ENCODE measurements at regions not wholly inside any gene's neighbourhood (a gene's known extent, or its start where the extent isn't known, plus 50 kb on each side); places are given as distances from the start of the nearest gene placed in this dataset.

- no peaks in the 10 kb centered on the region for H4K20me1 ChIP-seq (ENCODE audit: insufficient read depth, low read length, poor library complexity, severe bottlenecking)
- H3K36me3 ChIP-seq (ENCODE audit: insufficient read depth, low read length): no peaks in the 10 kb centered on the region
- no peaks in the 10 kb centered on the region for H3F3A ChIP-seq (ENCODE audit: low read depth)
- no peaks in the 10 kb centered on the region for H3K9me2 ChIP-seq (replicated peaks; ENCODE audit: low read depth, low read length)
- H3K79me2 ChIP-seq (ENCODE audit: insufficient read depth, low read length): no peaks in the 10 kb centered on the region
- no peaks in the 10 kb centered on the region for H3K27me3 ChIP-seq (ENCODE audit: insufficient read depth, low read length, poor library complexity, severe bottlenecking)
- TF ChIP-seq EZH2phosphoT487 (IDR thresholded peaks at IDR 0.05; ENCODE audit: borderline replicate concordance): no peak
- TF ChIP-seq, protein P1, sequence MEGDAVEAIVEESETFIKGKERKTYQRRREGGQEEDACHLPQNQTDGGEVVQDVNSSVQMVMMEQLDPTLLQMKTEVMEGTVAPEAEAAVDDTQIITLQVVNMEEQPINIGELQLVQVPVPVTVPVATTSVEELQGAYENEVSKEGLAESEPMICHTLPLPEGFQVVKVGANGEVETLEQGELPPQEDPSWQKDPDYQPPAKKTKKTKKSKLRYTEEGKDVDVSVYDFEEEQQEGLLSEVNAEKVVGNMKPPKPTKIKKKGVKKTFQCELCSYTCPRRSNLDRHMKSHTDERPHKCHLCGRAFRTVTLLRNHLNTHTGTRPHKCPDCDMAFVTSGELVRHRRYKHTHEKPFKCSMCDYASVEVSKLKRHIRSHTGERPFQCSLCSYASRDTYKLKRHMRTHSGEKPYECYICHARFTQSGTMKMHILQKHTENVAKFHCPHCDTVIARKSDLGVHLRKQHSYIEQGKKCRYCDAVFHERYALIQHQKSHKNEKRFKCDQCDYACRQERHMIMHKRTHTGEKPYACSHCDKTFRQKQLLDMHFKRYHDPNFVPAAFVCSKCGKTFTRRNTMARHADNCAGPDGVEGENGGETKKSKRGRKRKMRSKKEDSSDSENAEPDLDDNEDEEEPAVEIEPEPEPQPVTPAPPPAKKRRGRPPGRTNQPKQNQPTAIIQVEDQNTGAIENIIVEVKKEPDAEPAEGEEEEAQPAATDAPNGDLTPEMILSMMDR (conservative IDR thresholded peaks at IDR 0.05; ENCODE audit: low read length): no peak
- H3K9me3 ChIP-seq (ENCODE audit: insufficient read depth, low read depth, low read length): no peaks in the 10 kb centered on the region
- H3K4me1 ChIP-seq (ENCODE audit: insufficient read depth, low read length, poor library complexity, severe bottlenecking): no peaks in the 10 kb centered on the region
- H2AFZ ChIP-seq (ENCODE audit: low read length): no peak overlapping the region
- no peak overlapping the region for H3K9ac ChIP-seq (ENCODE audit: low read depth, low read length, poor library complexity, severe bottlenecking)
- no peak overlapping the region for H3K4me3 ChIP-seq (ENCODE audit: low read length, poor library complexity, severe bottlenecking)
- H3K4me2 ChIP-seq (ENCODE audit: low read depth, low read length, poor library complexity, severe bottlenecking): no peak overlapping the region
Observed at GRCh38 chr4:33104273-33104672, 2384.1 kb downstream of the PCDH7 start.

DNA sequence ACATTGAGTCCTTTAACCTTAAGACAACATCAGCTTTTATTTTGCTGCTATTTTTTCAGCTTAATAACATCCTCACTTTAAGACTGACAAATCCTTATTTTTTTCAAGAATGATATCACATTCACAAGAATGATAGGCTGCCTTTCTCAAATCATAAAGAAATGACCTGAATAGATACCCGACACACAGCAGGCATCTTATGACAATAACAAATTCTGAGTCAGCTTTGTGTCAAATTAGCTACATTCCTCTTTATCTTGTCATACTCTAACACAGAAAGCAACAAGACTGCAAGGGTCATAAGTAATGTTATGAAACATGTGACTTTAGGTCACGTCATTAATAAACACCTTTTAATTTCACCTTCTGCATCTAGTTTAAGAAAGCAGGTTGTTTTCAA is 2387.6 kb downstream of the PCDH7 start:
- Histone ChIP-seq H3K9ac (ENCODE audit: low read depth, low read length, poor library complexity, severe bottlenecking) (no peak overlapping the region), H2AFZ (ENCODE audit: low read length) (no peak overlapping the region), H3F3A (ENCODE audit: low read depth) (no peaks in the 10 kb centered on the region), H3K4me1 (ENCODE audit: insufficient read depth, low read length, poor library complexity, severe bottlenecking) (no peaks in the 10 kb centered on the region), H3K9me2 (replicated peaks; ENCODE audit: low read depth, low read length) (no peaks in the 10 kb centered on the region), H3K79me2 (ENCODE audit: insufficient read depth, low read length) (no peaks in the 10 kb centered on the region), H3K36me3 (ENCODE audit: insufficient read depth, low read length) (no peaks in the 10 kb centered on the region), H3K9me3 (ENCODE audit: insufficient read depth, low read depth, low read length) (no peaks in the 10 kb centered on the region), H3K4me3 (ENCODE audit: low read length, poor library complexity, severe bottlenecking) (no peak overlapping the region), H3K4me2 (ENCODE audit: low read depth, low read length, poor library complexity, severe bottlenecking) (no peak overlapping the region), H3K27me3 (ENCODE audit: insufficient read depth, low read length, poor library complexity, severe bottlenecking) (no peaks in the 10 kb centered on the region), H4K20me1 (ENCODE audit: insufficient read depth, low read length, poor library complexity, severe bottlenecking) (no peaks in the 10 kb centered on the region)
- no peak for TF ChIP-seq EZH2phosphoT487 (IDR thresholded peaks at IDR 0.05; ENCODE audit: borderline replicate concordance)
- TF ChIP-seq, protein P1 (conservative IDR thresholded peaks at IDR 0.05; ENCODE audit: low read length): no peak

DNA sequence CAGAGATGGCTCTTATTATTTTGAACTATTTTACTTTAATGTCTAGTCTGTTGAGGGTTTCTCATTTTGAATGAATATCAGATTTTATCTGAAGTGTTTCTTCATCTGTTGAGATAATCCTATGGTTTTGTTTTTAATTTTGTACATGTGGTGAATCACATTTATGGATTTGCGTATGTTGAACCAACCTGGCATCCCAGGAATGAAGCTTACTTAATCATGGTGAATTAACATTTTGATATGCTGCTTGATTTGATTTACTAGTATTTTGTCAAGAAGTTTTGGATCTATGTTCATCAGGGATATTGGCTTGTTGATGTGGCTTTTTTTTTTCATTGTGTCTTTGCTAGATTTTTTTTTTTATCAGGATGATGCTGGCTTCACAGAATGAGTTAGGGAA is 2390.9 kb downstream of the PCDH7 start:
- H3K4me1 ChIP-seq (ENCODE audit: insufficient read depth, low read length, poor library complexity, severe bottlenecking): no peaks in the 10 kb centered on the region
- H4K20me1 ChIP-seq (ENCODE audit: insufficient read depth, low read length, poor library complexity, severe bottlenecking): no peaks in the 10 kb centered on the region
- no peak overlapping the region for H3K4me2 ChIP-seq (ENCODE audit: low read depth, low read length, poor library complexity, severe bottlenecking)
- TF ChIP-seq EZH2phosphoT487 (IDR thresholded peaks at IDR 0.05; ENCODE audit: borderline replicate concordance): no peak
- TF ChIP-seq, protein P1 (conservative IDR thresholded peaks at IDR 0.05; ENCODE audit: low read length): no peak
- no peak overlapping the region for H3K9ac ChIP-seq (ENCODE audit: low read depth, low read length, poor library complexity, severe bottlenecking)
- H3K4me3 ChIP-seq (ENCODE audit: low read length, poor library complexity, severe bottlenecking): no peak overlapping the region
- no peaks in the 10 kb centered on the region for H3F3A ChIP-seq (ENCODE audit: low read depth)
- no peaks in the 10 kb centered on the region for H3K27me3 ChIP-seq (ENCODE audit: insufficient read depth, low read length, poor library complexity, severe bottlenecking)
- H3K79me2 ChIP-seq (ENCODE audit: insufficient read depth, low read length): no peaks in the 10 kb centered on the region
- H3K36me3 ChIP-seq (ENCODE audit: insufficient read depth, low read length): no peaks in the 10 kb centered on the region
- no peaks in the 10 kb centered on the region for H3K9me3 ChIP-seq (ENCODE audit: insufficient read depth, low read depth, low read length)
- no peaks in the 10 kb centered on the region for H3K9me2 ChIP-seq (replicated peaks; ENCODE audit: low read depth, low read length)
- H2AFZ ChIP-seq (ENCODE audit: low read length): no peak overlapping the region

All from Loucy (cell line).